ENCODE measurements at regions not wholly inside any gene's neighbourhood (a gene's known extent, or its start where the extent isn't known, plus 50 kb on each side); places are given as distances from the start of the nearest gene placed in this dataset.

DNA sequence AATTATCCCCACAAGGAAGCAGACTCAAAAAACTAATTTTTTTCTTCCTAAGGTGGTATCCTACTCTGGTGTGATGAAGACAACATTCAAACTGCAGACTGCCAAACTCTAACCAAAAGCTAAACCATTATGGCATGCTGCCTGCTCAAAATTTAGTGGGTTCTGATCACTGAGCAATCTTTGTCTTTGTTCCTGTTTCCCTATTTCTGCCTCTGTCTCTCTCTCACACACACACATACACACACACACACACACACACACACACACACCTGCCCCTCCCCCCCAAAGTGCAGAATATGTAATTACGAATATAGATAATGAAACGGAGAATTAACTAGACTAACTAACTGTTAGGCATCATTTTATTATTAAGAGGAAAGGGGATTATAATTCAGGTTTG lies 1278.6 kb downstream of the PCDH7 start:
- no peak for DNase-seq

- DNase-seq: no peak
Observed at GRCh38 chr4:31999848-32000247, 1279.7 kb downstream of the PCDH7 start.

DNA sequence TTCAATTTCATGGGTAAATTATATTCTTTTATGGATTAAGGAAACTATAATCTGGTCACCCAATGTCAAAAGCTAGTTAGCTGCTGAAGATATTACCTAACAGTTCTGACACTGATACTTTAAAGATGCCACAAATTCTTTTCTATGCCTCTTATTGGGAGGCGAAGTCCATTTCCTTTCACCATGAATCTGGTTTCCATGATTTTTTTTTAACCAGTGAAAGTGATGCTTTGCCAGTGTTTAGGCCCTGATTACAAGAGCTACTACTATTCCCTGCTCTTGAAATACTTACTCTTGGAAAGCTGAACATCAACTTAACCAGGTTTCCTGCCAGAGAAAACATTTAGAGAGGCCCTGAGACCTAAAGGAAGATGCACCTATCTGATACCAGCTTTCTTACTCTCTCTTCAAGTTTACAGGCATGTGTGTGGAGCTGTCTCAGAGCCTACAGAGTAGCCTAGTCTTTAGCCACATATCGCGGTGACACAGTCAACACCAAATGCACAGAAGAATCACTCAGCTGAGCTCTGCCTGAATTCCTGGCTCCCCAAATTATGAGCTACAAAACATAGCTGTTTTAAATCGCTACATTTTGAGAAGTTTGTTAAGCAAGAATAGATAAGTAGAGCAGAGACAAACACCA lies 1280.8 kb downstream of the PCDH7 start:
- DNase-seq: no peak

- DNase-seq: no peak
Observed at GRCh38 chr4:32002037-32002747, 1282.0 kb downstream of the PCDH7 start.

DNA sequence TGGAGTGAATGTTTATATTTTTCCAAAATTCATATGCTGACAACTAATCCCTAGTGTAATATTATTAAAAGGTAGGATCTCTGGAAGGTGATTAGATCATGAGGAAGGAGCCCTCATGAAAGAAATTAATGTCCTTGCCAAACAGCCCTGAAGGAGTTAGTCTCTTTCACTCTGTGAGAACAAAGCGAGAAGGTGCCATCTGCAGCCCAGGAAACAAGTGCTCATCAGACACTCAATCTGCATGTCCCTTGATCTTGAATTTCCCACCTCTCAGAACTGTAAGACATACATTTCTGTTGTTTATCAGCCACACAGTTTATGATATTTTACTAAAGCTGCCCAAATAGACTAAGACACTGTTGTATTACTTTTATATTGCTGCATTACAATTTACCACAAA lies 1283.4 kb downstream of the PCDH7 start:
- no peak for DNase-seq

DNA sequence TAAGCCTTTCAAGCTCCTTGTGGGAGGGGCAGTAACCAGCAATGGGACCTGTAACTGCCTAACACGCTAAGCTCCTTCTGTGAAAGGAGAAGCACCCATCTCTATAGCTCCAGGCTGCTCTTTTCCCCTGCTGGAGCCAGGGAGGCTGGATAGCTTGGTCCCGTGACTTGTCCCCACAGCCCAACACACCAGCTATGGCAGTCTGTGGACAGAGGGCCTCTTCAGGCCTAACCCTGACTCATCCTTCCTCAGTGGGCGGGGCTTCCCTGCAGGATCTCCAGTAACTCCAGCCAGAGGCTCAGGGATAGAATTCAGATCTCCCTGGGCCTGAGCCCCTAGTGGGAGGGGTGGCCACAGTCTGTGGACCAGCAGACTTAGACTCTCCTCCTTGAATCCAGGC lies 1290.1 kb downstream of the PCDH7 start:
- DNase-seq: no peak

GRCh38 chr4:32022071-32022470 lies 1301.9 kb downstream of the PCDH7 start:
- no peak for DNase-seq

DNA sequence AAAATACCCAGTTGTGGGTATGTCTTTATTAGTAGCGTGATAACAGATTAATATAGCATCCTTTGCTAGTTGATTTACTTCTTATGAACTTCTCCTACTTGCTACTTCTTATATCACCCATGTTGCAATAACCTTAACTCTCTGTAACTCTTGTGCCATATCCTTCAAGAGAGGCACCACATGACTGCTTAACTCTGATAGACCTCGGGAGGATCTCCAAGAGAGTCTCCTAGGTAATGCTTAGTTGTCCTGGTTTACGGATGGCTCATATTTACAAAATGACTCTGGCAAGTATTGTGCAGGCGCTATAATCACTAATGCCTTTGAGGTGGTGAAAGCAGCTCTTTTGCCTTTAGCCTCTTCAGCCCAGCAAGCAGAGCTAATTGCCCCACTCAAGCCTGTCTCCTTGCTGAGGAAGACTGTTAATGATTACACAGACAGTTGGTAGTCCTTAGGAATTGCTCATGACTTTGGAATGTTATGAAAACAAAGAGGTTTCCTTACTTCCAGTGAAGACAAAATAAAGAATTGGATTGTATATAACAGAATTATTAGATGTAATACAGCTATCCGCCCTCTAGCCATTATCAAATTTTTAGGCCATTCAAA lies 1305.8 kb downstream of the PCDH7 start:
- peak; percentile 5 for DNase-seq

DNA sequence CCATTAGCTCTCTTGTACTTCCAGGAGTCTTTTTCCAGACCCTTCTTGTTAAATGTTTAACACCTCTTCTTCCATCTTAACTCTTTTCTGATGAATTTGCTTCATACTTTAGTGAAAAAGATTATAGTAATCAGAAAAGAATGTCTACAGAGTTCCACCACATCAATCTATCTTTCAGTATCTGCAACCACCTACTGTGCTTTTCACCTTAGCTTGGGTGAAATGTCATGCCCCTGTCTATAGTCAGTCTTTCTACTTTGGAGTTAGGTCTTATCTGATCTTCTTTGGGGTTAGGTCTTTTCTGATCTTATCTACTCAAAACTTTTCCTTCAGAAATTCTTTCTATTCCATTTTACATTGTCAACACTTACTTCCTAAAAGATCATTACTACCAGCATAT lies 1310.2 kb downstream of the PCDH7 start:
- no peak for DNase-seq

DNA sequence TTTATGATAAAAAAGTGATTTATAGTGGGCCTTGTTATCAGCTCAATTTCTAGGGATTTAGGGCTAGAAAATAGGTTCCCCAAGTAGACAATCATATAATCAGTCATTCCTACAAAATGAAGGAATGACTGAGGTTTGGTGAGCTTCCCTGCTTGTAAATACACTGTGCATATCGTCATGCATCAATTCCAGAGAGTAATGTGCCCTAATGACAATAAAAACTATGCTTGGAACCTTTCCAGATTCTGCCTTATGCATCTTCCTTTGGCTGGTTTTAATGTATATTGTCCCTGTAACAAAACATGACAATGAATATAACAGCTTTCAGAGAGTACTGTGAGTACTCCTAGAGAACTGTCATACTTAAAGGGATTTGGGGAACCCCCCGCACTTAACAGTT lies 1310.9 kb downstream of the PCDH7 start:
- DNase-seq: no peak

DNA sequence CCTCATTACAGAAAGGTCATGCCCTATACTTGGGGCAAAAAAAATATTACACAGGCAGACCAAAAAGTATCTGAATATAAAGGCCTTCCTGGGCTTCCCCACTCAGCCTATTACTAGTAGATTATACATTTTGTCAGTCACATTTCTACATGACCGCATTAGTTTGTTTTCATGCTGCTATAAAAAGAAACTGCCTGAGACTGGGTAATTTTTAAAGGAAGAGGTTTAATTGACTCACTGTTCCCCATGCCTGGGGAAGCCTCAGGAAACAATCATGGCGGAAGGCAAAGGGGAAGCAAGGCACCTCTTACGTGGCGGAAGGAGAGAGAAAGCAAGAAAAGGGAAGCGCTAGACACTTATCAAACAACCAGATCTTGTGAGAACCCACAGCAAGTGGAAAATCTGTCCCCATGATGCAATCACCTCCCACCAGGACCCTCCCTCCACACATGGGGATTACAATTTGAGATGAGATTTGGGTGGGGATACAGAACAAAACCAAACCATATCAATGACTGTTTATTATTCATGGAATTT lies 1312.0 kb downstream of the PCDH7 start:
- no peak for DNase-seq

- no peak for DNase-seq
Observed at GRCh38 chr4:32037399-32037798, 1317.2 kb downstream of the PCDH7 start.

DNA sequence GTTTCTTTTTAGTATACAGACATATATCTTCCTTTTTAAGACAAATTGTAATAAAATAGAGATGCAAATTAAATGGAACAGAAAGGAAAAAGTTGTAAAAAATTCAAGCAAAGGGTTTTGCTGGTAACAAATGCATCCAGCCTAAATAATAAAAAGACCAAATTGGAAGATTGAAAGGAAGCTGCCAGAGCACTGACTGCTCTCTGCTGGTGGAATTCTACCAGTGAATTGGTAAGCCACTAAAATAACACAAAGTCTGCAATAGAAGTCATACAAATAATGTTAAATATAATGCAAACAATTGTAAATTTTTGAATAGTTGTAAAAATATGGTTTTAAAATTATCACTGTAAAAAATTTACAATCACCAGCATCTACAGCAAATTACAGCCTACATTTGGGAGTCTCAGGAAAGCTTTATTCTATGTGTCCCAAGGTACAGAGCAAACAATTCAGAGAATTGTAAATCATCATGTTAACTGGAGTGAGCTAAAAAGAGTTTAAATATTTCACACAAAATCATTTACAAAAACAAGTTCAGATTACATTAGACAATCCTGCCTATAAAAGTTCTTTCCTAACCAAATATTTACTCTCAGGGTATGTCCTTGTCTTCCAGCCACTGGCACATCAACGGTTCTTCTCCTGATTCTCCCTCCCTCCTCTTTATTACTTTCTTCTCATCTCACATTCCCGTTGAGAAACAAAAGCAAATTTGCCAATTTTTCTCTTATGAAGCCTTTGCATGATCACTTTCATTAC lies 1322.5 kb downstream of the PCDH7 start:
- no peak for DNase-seq

GRCh38 chr4:32043248-32043633 lies 1323.1 kb downstream of the PCDH7 start:
- DNase-seq: no peak

DNA sequence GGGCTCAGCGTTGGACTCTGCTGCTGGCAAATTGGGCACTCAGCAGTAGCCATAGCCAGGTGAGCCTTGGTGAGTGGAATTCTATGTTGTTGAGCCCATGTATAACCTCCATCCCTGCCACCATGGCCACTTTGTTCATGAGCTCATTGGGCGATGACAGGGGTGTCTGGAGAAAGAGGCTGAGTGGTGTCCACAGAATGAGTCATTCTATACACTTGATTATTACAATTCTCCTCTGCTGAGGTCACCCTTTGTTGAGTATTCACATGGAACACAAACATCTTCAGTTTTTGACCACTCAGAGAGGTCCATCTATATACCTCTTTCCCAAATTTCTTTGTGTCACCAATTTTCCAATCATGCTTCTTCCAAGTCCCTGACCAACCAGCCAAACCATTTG lies 1341.7 kb downstream of the PCDH7 start:
- no peak for DNase-seq

DNA sequence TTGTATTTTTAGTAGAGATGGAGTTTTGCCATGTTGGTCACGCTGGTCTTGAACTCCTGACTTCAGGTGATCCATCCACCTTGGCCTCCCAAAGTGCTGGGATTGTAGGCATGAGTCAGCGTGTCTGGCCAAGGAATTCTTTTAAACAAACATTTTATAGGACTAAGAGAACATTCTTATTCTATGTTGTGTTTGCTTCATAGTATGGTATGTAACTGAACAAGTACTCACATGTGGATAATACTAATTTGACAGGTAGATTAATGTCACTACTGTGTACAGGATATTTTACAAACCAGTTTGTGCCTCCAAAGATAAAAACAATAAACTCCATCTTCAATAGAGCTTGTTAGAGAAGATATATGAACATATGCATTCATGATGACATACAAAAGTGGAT lies 1353.4 kb downstream of the PCDH7 start:
- DNase-seq: no peak

DNA sequence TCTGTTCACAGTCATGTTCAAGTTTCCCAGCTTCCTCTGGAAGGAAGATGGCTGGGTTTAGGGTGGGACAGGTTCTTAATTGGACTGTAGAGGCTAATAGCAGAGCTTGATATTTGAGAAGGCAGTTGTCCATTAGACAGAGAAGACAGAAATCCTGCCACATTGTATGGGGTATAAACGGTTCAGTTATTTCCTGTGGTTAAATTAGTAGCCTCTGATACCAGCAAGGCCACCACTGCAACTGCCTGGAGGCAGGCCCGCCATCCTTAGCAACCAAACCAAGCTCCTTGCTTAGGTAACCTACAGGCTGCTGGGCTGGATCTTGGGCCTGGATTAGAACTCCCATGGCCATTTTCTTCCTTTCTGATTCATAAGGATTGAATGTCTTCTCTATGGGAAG lies 1367.0 kb downstream of the PCDH7 start:
- DNase-seq: no peak

- no peak for DNase-seq
Observed at GRCh38 chr4:32094987-32095386, 1374.8 kb downstream of the PCDH7 start.

- DNase-seq: no peak
Observed at GRCh38 chr4:32102896-32103295, 1382.7 kb downstream of the PCDH7 start.

DNA sequence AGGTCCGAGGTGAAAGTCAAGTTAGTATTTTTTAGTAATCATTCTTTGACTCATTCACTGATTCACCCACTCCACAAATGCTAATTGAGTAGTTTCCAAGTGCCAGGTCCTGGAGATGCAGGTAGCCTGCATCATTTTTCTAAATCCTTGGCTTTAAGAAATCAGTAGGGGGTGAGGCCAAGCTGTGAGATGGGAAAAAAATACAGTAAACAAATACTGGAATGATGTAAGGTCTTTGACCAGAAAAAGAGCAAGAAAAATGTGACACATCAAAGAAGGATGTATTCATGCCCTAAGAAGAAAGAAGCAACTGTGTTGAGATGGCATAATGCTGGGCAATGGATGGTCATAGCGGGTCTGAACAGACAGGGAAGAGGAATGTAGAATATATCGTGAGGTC lies 1386.6 kb downstream of the PCDH7 start:
- no peak for DNase-seq

GRCh38 chr4:32112891-32113290 lies 1392.7 kb downstream of the PCDH7 start:
- DNase-seq: no peak

- DNase-seq: no peak
Observed at GRCh38 chr4:32117693-32118092, 1397.5 kb downstream of the PCDH7 start.

DNA sequence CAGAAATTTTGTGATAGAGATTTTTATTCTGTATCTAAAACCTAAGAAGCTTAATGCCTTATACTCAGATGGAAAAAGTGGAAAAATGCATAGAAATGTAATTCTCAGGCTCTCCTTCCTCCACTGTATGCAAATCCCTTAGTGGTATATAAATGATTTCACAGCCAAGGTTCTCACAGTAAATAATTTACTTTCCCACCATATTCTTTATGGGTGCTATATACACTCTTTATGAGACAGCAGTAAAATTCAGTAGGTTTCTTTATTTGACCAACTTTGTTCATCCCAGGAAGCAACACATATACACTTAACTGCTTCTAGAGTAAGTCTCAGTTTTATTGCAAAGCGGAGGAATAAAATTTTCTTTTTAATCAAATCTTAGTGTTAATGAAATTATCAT lies 1399.7 kb downstream of the PCDH7 start:
- DNase-seq: no peak

DNA sequence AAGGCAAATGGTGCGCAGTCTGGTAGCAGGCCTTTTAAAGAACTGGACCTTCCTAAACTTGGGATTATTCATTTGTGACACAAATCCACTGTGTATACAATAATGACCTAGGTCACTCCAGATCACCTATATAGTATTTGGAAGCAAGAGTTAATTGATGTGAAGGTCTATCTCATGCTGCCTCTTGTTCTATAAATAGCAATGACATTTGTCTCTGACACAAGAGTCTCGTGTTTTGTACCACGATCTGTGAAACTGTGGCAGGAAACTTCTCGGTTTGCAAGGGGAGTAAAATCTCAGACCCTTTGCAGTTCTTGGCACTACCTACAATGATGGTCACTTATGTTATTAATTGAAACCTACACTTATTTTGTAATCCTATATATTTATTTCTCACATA lies 1408.4 kb downstream of the PCDH7 start:
- no peak for DNase-seq
